Activated CD8-positive, alpha-beta T cell treated with anti-CD3 and anti-CD28 coated beads for 36 hours (primary cell): ENCODE measurements at regions not wholly inside any gene's neighbourhood (a gene's known extent, or its start where the extent isn't known, plus 50 kb on each side); places are given as distances from the start of the nearest gene placed in this dataset.

Source experiments
- ATAC-seq: fragments of 200-7000 bp; cut with Tn5 transposase; one replicate; pipeline ENCODE4 v1.10.0; 2021; ENCODE audit warnings: mild to moderate bottlenecking, moderate library complexity
- CTCF ChIA-PET: fragments of 350-600 bp; sonication (Branson Sonifier 250); formaldehyde crosslinking; loops from one replicate; lab custom pipeline; 2021; ENCODE audit warnings: antibody characterized with exemption; lab: Charles Lee
- POLR2A ChIA-PET: fragments of 350-600 bp; sonication (Branson Sonifier 250); formaldehyde crosslinking; loops from one replicate; lab custom pipeline; 2021; ENCODE audit warnings: antibody characterized with exemption; lab: Charles Lee
- DNase-seq: peaks from one replicate; pipeline ENCODE4 v3.0.0-alpha.2; 2020
- H3K27ac Mint-ChIP-seq: one replicate; pipeline ENCODE4 v1.8.0; 2021; ENCODE audit warnings: mild to moderate bottlenecking, mixed read lengths
- H3K27me3 Mint-ChIP-seq: one replicate; pipeline ENCODE4 v1.8.0; 2021; ENCODE audit warnings: mixed read lengths
- H3K36me3 Mint-ChIP-seq: one replicate; pipeline ENCODE4 v1.8.0; 2021; ENCODE audit warnings: low read depth, mixed read lengths
- H3K4me1 Mint-ChIP-seq: one replicate; pipeline ENCODE4 v1.8.0; 2021; ENCODE audit warnings: low read depth, mixed read lengths
- H3K4me3 Mint-ChIP-seq: one replicate; pipeline ENCODE4 v1.8.0; 2021; ENCODE audit warnings: mild to moderate bottlenecking, moderate library complexity, mixed read lengths
- H3K9me3 Mint-ChIP-seq: one replicate; pipeline ENCODE4 v1.8.0; 2021; ENCODE audit warnings: mixed read lengths
- CTCF ChIP-seq: fragments of 200-600 bp; IDR thresholded peaks from one replicate; pipeline ENCODE4 v1.8.0; 2022; ENCODE audit warnings: antibody characterized with exemption, mild to moderate bottlenecking
- intact Hi-C: fragments of 100-400 bp; cut with micrococcal nuclease; formaldehyde crosslinking; loops from one replicate; pipeline ENCODE4 v1.10.0; 2022

- DNase-seq = no peak
- no peak overlapping the region for H3K4me3 Mint-ChIP-seq
- POLR2A ChIA-PET = no interaction called here
- H3K27me3 Mint-ChIP-seq = no peaks in the 10 kb centered on the region
- no peaks in the 10 kb centered on the region for H3K4me1 Mint-ChIP-seq
- no peaks in the 10 kb centered on the region for H3K9me3 Mint-ChIP-seq
- no peak overlapping the region for H3K27ac Mint-ChIP-seq
- TF ChIP-seq CTCF = no peak
- ATAC-seq = no peak
- intact Hi-C loops = no loop called here
- CTCF ChIA-PET = no interaction called here
- H3K36me3 Mint-ChIP-seq = no peaks in the 10 kb centered on the region
These were observed 133.8 kb upstream of the NAALADL2 start for GRCh38 chr3:174725303-174725702.

- peaks cover 2% of the 10 kb centered on the region for H3K9me3 Mint-ChIP-seq
- POLR2A ChIA-PET = no interaction called here
- H3K27me3 Mint-ChIP-seq = no peaks in the 10 kb centered on the region
- no peaks in the 10 kb centered on the region for H3K36me3 Mint-ChIP-seq
- intact Hi-C loops = no loop called here
- no peak overlapping the region for H3K4me3 Mint-ChIP-seq
- CTCF ChIA-PET = no interaction called here
- TF ChIP-seq CTCF = no peak
- DNase-seq (no peak), ATAC-seq (no peak)
- H3K27ac Mint-ChIP-seq = no peak overlapping the region
- H3K4me1 Mint-ChIP-seq = no peaks in the 10 kb centered on the region
These were observed 121.2 kb upstream of the NAALADL2 start for GRCh38 chr3:174737966-174738365.

- Mint-ChIP-seq H3K27ac (no peak overlapping the region), H3K4me1 (no peaks in the 10 kb centered on the region), H3K9me3 (peaks cover 17% of the 10 kb centered on the region), H3K27me3 (no peaks in the 10 kb centered on the region), H3K4me3 (no peak overlapping the region), H3K36me3 (no peaks in the 10 kb centered on the region)
- CTCF ChIA-PET = no interaction called here
- intact Hi-C loops = no loop called here
- POLR2A ChIA-PET = no interaction called here
- ATAC-seq (no peak), DNase-seq (no peak)
- TF ChIP-seq CTCF = no peak
These were observed 110.0 kb upstream of the NAALADL2 start for GRCh38 chr3:174749143-174749542.

GRCh38 chr3:174755833-174756829 is 103.0 kb upstream of the NAALADL2 start:
- H3K9me3 Mint-ChIP-seq = peaks cover 7% of the 10 kb centered on the region
- H3K27me3 Mint-ChIP-seq = no peaks in the 10 kb centered on the region
- POLR2A ChIA-PET = no interaction called here
- no peaks in the 10 kb centered on the region for H3K36me3 Mint-ChIP-seq
- intact Hi-C loops = no loop called here
- no peak for ATAC-seq
- CTCF ChIA-PET = no interaction called here
- H3K27ac Mint-ChIP-seq = no peak overlapping the region
- DNase-seq = no peak
- H3K4me3 Mint-ChIP-seq = no peak overlapping the region
- TF ChIP-seq CTCF = no peak
- no peaks in the 10 kb centered on the region for H3K4me1 Mint-ChIP-seq

- Mint-ChIP-seq H3K36me3 (no peaks in the 10 kb centered on the region), H3K27ac (no peak overlapping the region), H3K4me3 (no peak overlapping the region), H3K27me3 (no peaks in the 10 kb centered on the region), H3K4me1 (no peaks in the 10 kb centered on the region), H3K9me3 (peaks cover 3% of the 10 kb centered on the region)
- CTCF ChIA-PET = no interaction called here
- no peak for ATAC-seq
- TF ChIP-seq CTCF = no peak
- intact Hi-C loops = no loop called here
- DNase-seq = no peak
- POLR2A ChIA-PET = no interaction called here
These were observed 100.2 kb upstream of the NAALADL2 start for GRCh38 chr3:174758943-174759342.
